ENCODE measurements at regions not wholly inside any gene's neighbourhood (a gene's known extent, or its start where the extent isn't known, plus 50 kb on each side); places are given as distances from the start of the nearest gene placed in this dataset.

DNA sequence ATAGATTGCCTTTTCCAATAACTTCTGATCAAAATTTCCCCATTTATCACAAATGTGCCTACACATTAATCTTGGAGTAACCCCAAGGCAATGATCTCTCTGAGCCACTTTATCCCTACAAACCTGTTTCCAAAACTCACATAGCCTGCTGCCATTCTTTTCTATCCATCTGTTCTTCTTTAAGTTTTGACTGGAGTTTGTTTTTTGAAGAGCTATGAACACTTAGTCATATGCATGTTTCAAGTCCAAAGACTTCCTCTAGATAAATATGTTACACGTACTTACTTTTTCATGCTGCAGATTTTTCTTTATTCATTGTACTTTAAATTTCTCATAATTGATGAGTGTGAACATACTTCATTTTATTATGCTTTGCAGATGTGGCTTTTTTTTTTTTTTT, 488.9 kb upstream of the CITED2 start (continued):
- TF ChIP-seq IRF1 (CRISPR knock-in tag; IDR thresholded peaks at IDR 0.05; ENCODE audit: borderline replicate concordance) = no peak
- no peak for TF ChIP-seq ZNF318 (IDR thresholded peaks at IDR 0.05; ENCODE audit: borderline replicate concordance in 1 of 2, low read depth in 1 of 2)

Data from K562 (cell line).